IPS-NIHi7 (cell line): ENCODE measurements at regions not wholly inside any gene's neighbourhood (a gene's known extent, or its start where the extent isn't known, plus 50 kb on each side); places are given as distances from the start of the nearest gene placed in this dataset.
"Not testable (repeated sequence)": the region's sequence is repeated elsewhere in the genome, so short reads cannot be mapped to it uniquely, and the experiment has no call there.

Source experiments
- DNase-seq: peaks from one replicate; pipeline ENCODE4 v3.0.0; 2012; ENCODE audit warnings: mixed read lengths; ENCODE audit errors: extremely low spot score

GRCh38 chr7:6938284-6938683, 112.2 kb upstream of the CCZ1B start:
- DNase-seq, result not testable (repeated sequence)

- not testable (repeated sequence) for DNase-seq
These were observed 113.1 kb upstream of the CCZ1B start for GRCh38 chr7:6939126-6939525.

- not testable (repeated sequence) for DNase-seq
These were observed 113.8 kb upstream of the CCZ1B start for GRCh38 chr7:6939896-6940295.

GRCh38 chr7:6946873-6947272, 120.8 kb upstream of the CCZ1B start:
- DNase-seq, result not testable (repeated sequence)

- not testable (repeated sequence) for DNase-seq
These were observed 124.2 kb upstream of the CCZ1B start for GRCh38 chr7:6950231-6950630.

GRCh38 chr7:6951553-6951952, 125.5 kb upstream of the CCZ1B start:
- DNase-seq, result not testable (repeated sequence)

DNA sequence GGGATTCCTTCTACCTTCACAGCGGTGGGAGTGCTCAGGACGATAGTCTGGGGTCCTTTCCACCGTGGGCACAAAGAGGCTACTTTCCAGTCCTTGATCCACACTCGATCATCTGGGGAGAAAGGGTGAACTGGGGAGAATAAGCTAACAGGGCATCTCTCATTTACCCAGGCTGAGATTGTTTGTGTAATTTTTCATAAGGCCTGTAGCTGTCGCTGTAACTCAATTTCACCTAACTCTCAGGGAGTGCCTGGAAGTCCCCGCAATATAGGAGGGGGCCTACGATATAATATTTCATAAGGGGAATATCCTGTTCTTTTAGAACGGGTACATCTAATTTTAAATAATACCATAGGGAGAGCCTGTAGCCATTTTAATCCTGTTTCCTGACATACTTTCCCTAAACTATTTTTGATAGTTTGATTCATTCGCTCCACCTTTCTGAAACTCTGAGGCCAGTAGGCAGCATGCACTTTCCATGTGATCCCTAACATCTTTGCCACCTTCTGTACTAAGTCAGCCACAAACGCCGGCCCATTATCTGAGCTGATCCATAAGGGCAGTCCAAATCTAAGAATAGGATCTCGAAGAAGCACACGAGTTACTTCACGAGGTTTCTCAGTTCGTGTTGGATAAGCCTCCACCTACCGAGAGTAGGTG, 127.2 kb upstream of the CCZ1B start:
- not testable (repeated sequence) for DNase-seq

DNA sequence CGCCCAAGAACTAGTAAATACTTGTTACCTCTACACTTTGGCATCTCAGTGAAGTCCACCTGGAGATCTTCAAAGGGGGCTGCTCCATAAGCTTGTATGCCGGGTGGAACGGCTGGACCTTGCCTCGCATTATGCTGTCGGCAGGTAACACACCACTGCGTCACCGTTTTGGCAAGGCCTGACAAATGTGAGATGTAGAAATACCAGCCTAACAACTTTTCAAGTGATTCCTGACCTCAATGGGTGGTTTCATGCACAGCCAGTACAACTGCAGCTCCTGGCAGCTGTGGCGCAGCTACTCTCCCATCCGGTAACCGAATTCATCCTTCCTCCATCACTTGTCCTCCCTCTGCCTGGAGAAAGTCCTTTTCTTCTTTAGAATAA, 127.7 kb upstream of the CCZ1B start:
- not testable (repeated sequence) for DNase-seq

- DNase-seq, result not testable (repeated sequence)
These were observed 129.3 kb upstream of the CCZ1B start for GRCh38 chr7:6955385-6955784.

DNA sequence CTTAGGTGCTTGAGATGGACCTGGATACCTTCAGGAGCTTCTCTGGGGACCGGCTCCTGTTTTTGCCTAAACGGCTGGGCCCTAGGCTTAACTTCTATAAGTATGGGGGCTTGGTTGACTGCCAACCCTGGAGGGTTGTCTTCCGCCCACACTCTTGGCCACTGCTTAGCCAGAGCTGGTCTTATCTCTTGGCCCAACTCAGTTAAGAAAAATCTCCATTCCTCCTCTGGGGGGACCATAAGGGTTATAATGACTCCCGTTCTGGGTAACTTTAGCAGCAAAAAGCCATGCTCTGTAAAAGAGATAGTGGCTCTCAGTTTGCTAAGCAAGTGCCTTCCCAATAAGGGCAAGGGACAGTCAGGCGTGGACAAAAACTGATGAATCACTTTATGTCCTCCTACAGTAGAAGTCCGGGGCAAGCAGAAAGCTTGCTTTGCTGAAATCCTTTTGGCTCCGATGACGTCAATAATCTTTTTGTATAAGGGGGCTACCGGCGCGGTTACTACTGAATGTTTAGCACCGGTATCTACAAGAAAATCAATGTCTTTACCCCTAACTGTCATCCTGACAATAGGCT, 130.0 kb upstream of the CCZ1B start:
- DNase-seq, result not testable (repeated sequence)

DNA sequence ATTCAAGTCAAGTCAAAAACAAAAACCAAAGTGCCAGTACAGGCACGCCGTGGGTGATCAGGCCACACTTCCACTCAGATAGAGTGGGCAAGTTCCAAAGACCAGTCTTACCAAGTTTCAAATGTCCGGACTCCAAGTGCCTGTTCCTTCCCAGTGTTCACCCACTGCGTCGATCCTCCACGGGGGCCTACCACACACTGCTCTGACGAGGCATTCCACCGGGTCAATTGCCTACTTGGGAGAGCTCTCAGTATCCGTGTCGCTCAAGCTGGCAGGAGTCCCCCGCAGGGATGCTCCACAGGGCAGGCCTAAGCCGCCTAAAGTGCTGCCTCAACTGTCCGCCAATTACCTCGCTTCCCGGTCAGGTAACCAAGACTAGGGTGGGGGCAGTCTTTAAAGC, 132.3 kb upstream of the CCZ1B start:
- not testable (repeated sequence) for DNase-seq

DNA sequence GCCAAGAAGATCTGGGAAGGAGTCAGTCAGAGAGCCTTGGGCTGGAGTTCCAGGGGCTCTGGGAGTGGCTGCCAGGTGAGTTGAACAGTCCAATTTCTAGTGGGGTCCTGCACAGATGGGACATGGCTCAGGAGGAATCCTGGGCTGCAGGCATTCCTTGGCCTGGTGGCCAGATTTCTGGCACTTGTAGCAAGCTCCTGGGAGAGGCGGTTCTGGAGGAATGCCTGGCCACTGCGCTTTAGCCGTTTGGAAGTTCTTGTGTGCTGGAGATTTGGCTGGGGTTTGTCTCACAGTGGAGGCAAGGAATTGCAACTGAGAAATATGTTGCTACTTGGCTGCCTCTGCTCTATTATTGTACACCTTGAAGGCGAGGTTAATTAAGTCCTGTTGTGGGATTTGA, 133.9 kb upstream of the CCZ1B start:
- not testable (repeated sequence) for DNase-seq

DNA sequence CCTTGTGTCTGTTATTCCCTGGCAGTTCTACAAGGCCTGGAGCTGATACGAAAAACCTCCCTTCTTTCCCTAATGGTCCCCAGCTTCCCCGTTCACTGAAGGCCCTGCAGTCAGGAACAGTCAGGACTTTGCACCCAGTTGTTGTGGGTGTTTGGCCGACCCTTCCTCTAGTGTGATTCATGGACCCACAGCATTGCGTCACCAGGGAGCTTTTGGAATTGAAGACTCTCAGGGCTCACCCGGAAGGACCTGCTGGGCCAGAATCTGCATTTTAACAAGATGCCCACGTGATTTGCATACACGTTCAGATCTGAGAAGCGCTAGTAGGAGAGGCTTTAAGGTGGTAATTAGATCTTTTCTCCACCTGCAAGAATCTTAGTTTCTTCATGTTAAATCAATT, 136.8 kb upstream of the CCZ1B start:
- DNase-seq, result not testable (repeated sequence)

DNA sequence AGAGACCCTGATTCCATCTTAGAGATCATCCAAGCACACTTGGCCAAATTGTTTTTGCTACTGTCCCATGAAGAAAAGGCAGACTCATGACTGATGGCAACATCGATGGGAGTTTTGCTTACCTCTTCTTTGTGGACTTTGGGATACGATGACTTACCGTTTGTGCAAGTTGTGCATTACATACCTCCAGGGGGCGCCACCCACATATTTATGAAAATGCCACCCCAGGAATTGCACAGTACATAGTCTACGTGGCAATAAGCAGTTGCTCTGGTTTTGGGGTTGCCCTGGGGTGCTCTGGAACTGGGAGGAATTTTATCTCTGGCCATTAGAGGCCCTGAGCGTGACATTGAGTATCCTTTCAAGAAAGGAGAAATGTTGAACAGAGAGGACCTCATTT, 139.0 kb upstream of the CCZ1B start:
- DNase-seq, result not testable (repeated sequence)

- DNase-seq, result not testable (repeated sequence)
These were observed 144.1 kb upstream of the CCZ1B start for GRCh38 chr7:6970180-6970579.

DNA sequence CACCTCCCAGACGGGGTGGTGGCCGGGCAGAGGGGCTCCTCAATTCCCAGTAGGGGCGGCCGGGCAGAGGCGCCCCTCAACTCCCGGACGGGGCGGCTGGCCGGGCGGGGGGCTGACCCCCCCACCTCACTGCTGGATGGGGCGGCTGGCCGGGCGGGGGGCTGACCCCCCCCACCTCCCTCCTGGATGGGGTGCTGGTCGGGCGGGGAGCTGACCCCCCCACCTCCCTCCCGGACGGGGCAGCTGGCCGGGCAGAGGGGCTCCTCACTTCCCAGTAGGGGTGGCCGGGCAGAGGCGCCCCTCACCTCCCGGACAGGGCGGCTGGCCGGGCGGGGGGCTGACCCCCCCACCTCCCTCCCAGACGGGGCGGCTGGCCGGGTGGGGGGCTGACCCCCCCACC, 148.8 kb upstream of the CCZ1B start:
- not testable (repeated sequence) for DNase-seq

- not testable (repeated sequence) for DNase-seq
These were observed 149.3 kb upstream of the CCZ1B start for GRCh38 chr7:6975346-6975745.

GRCh38 chr7:6977368-6977767, 151.3 kb upstream of the CCZ1B start:
- not testable (repeated sequence) for DNase-seq

- DNase-seq, result not testable (repeated sequence)
These were observed 152.3 kb upstream of the CCZ1B start for GRCh38 chr7:6978326-6978725.

GRCh38 chr7:6979456-6979855, 153.4 kb upstream of the CCZ1B start:
- not testable (repeated sequence) for DNase-seq

DNA sequence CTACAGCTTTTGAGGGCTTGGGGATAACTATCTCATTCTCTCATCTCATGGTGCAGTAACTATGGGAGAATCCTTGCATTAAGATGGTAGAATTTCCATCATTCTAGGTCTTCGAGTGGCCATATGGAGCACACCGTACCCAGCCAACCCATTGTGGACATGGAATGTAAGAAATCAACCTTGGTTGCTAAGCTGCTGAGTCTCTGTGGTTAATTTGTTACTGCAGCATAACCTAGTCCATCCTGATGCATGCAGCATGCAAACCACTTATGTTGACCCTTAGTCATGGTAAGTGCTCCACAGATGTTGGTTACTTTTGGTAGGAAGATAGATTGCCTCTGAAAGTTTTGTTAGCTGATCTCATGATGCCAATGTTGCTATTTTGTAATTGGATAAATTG, 156.3 kb upstream of the CCZ1B start:
- DNase-seq, result not testable (repeated sequence)

- DNase-seq, result not testable (repeated sequence)
These were observed 160.8 kb upstream of the CCZ1B start for GRCh38 chr7:6986892-6987291.

DNA sequence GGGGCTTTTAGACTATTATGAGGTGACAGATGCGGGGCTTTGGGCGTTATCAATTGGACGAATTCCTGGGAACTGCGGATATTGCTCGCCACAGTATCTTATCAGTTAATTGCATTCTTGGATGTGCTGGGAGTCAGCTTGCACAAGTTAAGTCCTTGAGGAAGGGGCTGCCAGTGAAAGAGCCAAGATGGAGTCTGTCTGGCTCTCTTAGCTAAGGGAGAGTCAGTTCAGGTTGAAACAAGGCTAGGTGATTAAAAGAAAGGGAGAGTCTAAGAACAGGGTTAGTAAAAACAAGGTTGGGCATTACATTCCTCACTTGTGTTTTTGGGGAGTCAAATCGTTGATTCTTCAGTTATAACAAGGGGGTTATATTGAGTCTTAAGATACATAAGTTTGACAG, 162.5 kb upstream of the CCZ1B start:
- not testable (repeated sequence) for DNase-seq
